ENCODE measurements at regions not wholly inside any gene's neighbourhood (a gene's known extent, or its start where the extent isn't known, plus 50 kb on each side); places are given as distances from the start of the nearest gene placed in this dataset.

DNA sequence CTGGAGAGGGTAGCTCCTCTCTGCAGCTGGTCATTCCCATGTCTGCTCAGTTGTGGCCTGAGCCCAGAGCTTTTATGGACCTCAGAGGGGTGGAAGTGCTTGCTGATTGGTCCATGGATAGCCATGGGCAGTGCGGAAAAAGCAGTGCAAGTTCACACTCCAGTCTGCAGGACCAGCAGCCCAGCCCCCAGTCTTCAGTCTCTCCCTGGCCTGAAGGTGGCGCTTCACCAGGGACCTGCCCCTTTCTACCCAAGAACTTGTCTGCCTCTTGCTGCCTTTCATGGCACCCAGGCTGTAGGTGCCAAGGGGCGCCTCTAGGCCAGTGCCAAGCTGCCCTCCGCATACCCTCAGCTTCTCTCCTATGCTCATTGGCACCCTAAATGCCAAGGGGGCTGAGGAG lies 91.0 kb downstream of the TBXT start:
- no peak overlapping the region for H3K27ac Mint-ChIP-seq
- Histone ChIP-seq H3F3A (replicated peaks; ENCODE audit: low read depth) (no peaks in the 10 kb centered on the region), H3K4me2 (no peak overlapping the region), H4K20me1 (replicated peaks; ENCODE audit: insufficient read depth) (no peaks in the 10 kb centered on the region), H3K4me3 (no peak overlapping the region), H3K9me2 (ENCODE audit: insufficient read depth) (no peaks in the 10 kb centered on the region), H2AFZ (peak overlapping the region; percentile 66; the same call in 1 of the 2 replicates), H3K27ac (ENCODE audit: low read depth) (no peak overlapping the region), H3K27me3 (ENCODE audit: insufficient read depth) (no peaks in the 10 kb centered on the region), H3K36me3 (ENCODE audit: insufficient read depth) (no peaks in the 10 kb centered on the region), H3K79me2 (replicated peaks; ENCODE audit: insufficient read depth) (no peaks in the 10 kb centered on the region), H3K4me1 (ENCODE audit: insufficient read depth) (no peaks in the 10 kb centered on the region)
- peaks cover 1% of the 10 kb centered on the region for H3K27me3 Mint-ChIP-seq (ENCODE audit: insufficient read depth, low read depth, poor library complexity)
- H3K4me1 Mint-ChIP-seq = no peaks in the 10 kb centered on the region
- DNase-seq (ENCODE audit: low spot score) (peak; percentile 65), ATAC-seq (peak; percentile 96)
- TF ChIP-seq, protein P1, sequence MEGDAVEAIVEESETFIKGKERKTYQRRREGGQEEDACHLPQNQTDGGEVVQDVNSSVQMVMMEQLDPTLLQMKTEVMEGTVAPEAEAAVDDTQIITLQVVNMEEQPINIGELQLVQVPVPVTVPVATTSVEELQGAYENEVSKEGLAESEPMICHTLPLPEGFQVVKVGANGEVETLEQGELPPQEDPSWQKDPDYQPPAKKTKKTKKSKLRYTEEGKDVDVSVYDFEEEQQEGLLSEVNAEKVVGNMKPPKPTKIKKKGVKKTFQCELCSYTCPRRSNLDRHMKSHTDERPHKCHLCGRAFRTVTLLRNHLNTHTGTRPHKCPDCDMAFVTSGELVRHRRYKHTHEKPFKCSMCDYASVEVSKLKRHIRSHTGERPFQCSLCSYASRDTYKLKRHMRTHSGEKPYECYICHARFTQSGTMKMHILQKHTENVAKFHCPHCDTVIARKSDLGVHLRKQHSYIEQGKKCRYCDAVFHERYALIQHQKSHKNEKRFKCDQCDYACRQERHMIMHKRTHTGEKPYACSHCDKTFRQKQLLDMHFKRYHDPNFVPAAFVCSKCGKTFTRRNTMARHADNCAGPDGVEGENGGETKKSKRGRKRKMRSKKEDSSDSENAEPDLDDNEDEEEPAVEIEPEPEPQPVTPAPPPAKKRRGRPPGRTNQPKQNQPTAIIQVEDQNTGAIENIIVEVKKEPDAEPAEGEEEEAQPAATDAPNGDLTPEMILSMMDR (conservative IDR thresholded peaks at IDR 0.05; ENCODE audit: low read depth in 2 of 2) = peak; percentile 57 to 80
- TF ChIP-seq NANOG (IDR thresholded peaks at IDR 0.05; ENCODE audit: borderline replicate concordance) = no peak
- H3K36me3 Mint-ChIP-seq (ENCODE audit: low read depth) = no peaks in the 10 kb centered on the region
- H3K9me3 Mint-ChIP-seq = no peaks in the 10 kb centered on the region
- no peak overlapping the region for H3K4me3 Mint-ChIP-seq

DNA sequence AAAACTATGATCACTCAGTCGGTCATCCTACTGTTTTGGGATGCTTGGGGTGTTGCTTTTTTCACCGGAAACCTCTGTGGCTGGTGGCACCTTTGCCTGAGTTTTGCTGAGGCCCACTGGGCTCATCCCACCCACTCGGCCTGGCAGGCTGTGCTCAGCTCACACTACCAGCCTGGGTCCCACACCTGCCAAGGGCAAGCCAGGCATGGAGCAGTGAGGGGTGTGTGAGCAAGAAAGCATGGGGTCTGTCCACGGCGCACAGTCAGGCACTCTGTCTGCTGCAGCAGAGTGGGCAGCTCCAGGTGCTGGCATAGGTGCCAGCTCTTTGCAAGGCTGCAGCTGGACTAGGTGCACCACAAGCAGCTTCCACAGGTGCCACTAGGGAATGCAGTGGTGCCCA lies 91.7 kb downstream of the TBXT start:
- Mint-ChIP-seq H3K27ac (no peak overlapping the region), H3K9me3 (no peaks in the 10 kb centered on the region), H3K4me3 (no peak overlapping the region), H3K4me1 (no peaks in the 10 kb centered on the region), H3K27me3 (ENCODE audit: insufficient read depth, low read depth, poor library complexity) (peaks cover 1% of the 10 kb centered on the region), H3K36me3 (ENCODE audit: low read depth) (no peaks in the 10 kb centered on the region)
- Histone ChIP-seq H4K20me1 (replicated peaks; ENCODE audit: insufficient read depth) (no peaks in the 10 kb centered on the region), H3K4me3 (no peak overlapping the region), H3K9me2 (ENCODE audit: insufficient read depth) (no peaks in the 10 kb centered on the region), H3K27me3 (ENCODE audit: insufficient read depth) (no peaks in the 10 kb centered on the region), H3K36me3 (ENCODE audit: insufficient read depth) (no peaks in the 10 kb centered on the region), H3K79me2 (replicated peaks; ENCODE audit: insufficient read depth) (no peaks in the 10 kb centered on the region), H3K4me2 (no peak overlapping the region), H3F3A (replicated peaks; ENCODE audit: low read depth) (no peaks in the 10 kb centered on the region), H3K4me1 (ENCODE audit: insufficient read depth) (no peaks in the 10 kb centered on the region), H3K27ac (ENCODE audit: low read depth) (no peak overlapping the region), H2AFZ (no peak overlapping the region)
- ATAC-seq (no peak), DNase-seq (ENCODE audit: low spot score) (no peak)
- no peak for TF ChIP-seq ZNF114 (CRISPR knock-in tag; IDR thresholded peaks at IDR 0.05)
- TF ChIP-seq, protein P2, sequence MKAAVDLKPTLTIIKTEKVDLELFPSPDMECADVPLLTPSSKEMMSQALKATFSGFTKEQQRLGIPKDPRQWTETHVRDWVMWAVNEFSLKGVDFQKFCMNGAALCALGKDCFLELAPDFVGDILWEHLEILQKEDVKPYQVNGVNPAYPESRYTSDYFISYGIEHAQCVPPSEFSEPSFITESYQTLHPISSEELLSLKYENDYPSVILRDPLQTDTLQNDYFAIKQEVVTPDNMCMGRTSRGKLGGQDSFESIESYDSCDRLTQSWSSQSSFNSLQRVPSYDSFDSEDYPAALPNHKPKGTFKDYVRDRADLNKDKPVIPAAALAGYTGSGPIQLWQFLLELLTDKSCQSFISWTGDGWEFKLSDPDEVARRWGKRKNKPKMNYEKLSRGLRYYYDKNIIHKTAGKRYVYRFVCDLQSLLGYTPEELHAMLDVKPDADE (IDR thresholded peaks at IDR 0.05) = no peak
- no peak for TF ChIP-seq EZH2 (IDR thresholded peaks at IDR 0.05; ENCODE audit: low read depth, unreplicated experiment)

DNA sequence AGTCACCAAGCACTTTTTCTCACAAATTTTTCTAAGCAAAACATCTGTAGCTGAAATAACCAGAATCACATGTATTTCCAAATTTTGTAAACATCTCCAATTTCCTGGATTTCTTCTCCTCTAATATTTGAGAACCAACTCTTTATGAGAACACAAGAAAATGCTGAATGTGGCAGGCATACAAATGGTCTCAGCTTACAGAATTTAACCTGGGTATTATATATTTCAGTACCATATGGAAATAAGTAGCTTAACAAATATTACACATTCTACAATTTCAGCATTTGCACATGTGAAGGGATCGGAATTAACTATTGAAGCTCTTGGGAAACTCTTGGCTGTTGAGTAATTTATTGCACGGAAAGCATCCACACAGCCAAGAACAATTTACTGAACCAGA lies 92.5 kb downstream of the TBXT start:
- no peak overlapping the region for H3K4me3 Mint-ChIP-seq
- TF ChIP-seq ZNF331 (CRISPR knock-in tag; IDR thresholded peaks at IDR 0.05; ENCODE audit: low read depth) = no peak
- no peak for TF ChIP-seq EZH2phosphoT487 (IDR thresholded peaks at IDR 0.05; ENCODE audit: unreplicated experiment)
- TF ChIP-seq POLR2AphosphoS5 (IDR thresholded peaks at IDR 0.05; ENCODE audit: low read depth) = no peak
- no peak for TF ChIP-seq EZH2 (IDR thresholded peaks at IDR 0.05; ENCODE audit: low read depth, unreplicated experiment)
- TF ChIP-seq, protein P3, sequence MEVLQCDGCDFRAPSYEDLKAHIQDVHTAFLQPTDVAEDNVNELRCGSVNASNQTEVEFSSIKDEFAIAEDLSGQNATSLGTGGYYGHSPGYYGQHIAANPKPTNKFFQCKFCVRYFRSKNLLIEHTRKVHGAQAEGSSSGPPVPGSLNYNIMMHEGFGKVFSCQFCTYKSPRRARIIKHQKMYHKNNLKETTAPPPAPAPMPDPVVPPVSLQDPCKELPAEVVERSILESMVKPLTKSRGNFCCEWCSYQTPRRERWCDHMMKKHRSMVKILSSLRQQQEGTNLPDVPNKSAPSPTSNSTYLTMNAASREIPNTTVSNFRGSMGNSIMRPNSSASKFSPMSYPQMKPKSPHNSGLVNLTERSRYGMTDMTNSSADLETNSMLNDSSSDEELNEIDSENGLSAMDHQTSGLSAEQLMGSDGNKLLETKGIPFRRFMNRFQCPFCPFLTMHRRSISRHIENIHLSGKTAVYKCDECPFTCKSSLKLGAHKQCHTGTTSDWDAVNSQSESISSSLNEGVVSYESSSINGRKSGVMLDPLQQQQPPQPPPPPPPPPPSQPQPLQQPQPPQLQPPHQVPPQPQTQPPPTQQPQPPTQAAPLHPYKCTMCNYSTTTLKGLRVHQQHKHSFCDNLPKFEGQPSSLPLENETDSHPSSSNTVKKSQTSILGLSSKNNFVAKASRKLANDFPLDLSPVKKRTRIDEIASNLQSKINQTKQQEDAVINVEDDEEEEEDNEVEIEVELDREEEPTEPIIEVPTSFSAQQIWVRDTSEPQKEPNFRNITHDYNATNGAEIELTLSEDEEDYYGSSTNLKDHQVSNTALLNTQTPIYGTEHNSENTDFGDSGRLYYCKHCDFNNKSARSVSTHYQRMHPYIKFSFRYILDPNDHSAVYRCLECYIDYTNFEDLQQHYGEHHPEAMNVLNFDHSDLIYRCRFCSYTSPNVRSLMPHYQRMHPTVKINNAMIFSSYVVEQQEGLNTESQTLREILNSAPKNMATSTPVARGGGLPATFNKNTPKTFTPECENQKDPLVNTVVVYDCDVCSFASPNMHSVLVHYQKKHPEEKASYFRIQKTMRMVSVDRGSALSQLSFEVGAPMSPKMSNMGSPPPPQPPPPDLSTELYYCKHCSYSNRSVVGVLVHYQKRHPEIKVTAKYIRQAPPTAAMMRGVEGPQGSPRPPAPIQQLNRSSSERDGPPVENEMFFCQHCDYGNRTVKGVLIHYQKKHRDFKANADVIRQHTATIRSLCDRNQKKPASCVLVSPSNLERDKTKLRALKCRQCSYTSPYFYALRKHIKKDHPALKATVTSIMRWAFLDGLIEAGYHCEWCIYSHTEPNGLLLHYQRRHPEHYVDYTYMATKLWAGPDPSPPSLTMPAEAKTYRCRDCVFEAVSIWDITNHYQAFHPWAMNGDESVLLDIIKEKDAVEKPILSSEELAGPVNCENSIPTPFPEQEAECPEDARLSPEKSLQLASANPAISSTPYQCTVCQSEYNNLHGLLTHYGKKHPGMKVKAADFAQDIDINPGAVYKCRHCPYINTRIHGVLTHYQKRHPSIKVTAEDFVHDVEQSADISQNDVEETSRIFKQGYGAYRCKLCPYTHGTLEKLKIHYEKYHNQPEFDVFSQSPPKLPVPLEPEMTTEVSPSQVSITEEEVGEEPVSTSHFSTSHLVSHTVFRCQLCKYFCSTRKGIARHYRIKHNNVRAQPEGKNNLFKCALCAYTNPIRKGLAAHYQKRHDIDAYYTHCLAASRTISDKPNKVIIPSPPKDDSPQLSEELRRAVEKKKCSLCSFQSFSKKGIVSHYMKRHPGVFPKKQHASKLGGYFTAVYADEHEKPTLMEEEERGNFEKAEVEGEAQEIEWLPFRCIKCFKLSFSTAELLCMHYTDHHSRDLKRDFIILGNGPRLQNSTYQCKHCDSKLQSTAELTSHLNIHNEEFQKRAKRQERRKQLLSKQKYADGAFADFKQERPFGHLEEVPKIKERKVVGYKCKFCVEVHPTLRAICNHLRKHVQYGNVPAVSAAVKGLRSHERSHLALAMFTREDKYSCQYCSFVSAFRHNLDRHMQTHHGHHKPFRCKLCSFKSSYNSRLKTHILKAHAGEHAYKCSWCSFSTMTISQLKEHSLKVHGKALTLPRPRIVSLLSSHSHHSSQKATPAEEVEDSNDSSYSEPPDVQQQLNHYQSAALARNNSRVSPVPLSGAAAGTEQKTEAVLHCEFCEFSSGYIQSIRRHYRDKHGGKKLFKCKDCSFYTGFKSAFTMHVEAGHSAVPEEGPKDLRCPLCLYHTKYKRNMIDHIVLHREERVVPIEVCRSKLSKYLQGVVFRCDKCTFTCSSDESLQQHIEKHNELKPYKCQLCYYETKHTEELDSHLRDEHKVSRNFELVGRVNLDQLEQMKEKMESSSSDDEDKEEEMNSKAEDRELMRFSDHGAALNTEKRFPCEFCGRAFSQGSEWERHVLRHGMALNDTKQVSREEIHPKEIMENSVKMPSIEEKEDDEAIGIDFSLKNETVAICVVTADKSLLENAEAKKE (CRISPR knock-in tag; IDR thresholded peaks at IDR 0.05) = no peak
- TF ChIP-seq NANOG (IDR thresholded peaks at IDR 0.05; ENCODE audit: borderline replicate concordance) = no peak

More for the DNA sequence above, 92.5 kb downstream of the TBXT start:
- no peaks in the 10 kb centered on the region for H3K4me1 Mint-ChIP-seq
- no peaks in the 10 kb centered on the region for H3K4me1 ChIP-seq (ENCODE audit: insufficient read depth)
- no peak overlapping the region for H3K4me3 ChIP-seq
- no peak for DNase-seq (ENCODE audit: low spot score)
- H3K27ac ChIP-seq (ENCODE audit: low read depth) = no peak overlapping the region
- H3K4me2 ChIP-seq = no peak overlapping the region
- H3K36me3 ChIP-seq (ENCODE audit: insufficient read depth) = no peaks in the 10 kb centered on the region
- peaks cover 1% of the 10 kb centered on the region for H3K27me3 Mint-ChIP-seq (ENCODE audit: insufficient read depth, low read depth, poor library complexity)
- H4K20me1 ChIP-seq (replicated peaks; ENCODE audit: insufficient read depth) = no peaks in the 10 kb centered on the region
- H2AFZ ChIP-seq = no peak overlapping the region
- no peaks in the 10 kb centered on the region for H3F3A ChIP-seq (replicated peaks; ENCODE audit: low read depth)
- H3K9me3 Mint-ChIP-seq = no peaks in the 10 kb centered on the region
- H3K27me3 ChIP-seq (ENCODE audit: insufficient read depth) = no peaks in the 10 kb centered on the region
- H3K9me2 ChIP-seq (ENCODE audit: insufficient read depth) = no peaks in the 10 kb centered on the region
- H3K27ac Mint-ChIP-seq = no peak overlapping the region
- H3K79me2 ChIP-seq (replicated peaks; ENCODE audit: insufficient read depth) = no peaks in the 10 kb centered on the region
- no peaks in the 10 kb centered on the region for H3K36me3 Mint-ChIP-seq (ENCODE audit: low read depth)
- ATAC-seq = no peak

Data from GM23338 (cell line).